ENCODE measurements at regions not wholly inside any gene's neighbourhood (a gene's known extent, or its start where the extent isn't known, plus 50 kb on each side); places are given as distances from the start of the nearest gene placed in this dataset.

GRCh38 chr4:131063878-131064277 is 1967.9 kb downstream of the C4orf33 start:
- DNase-seq (ENCODE audit: low spot score), result no peak
- ChIA-PET POLR2A (ENCODE audit: low non-redundant PET) (no interaction called here), CTCF (interaction anchor here (0.6 kb wide), 1 partner anchor 182 kb away, joined by 3 read pairs; no protein-coding TSS in a partner anchor)
- no peak for TF ChIP-seq CTCF (conservative IDR thresholded peaks at IDR 0.05; ENCODE audit: low read depth)
- H3K27ac ChIP-seq, result no peak overlapping the region

- ChIA-PET CTCF (no interaction called here), POLR2A (ENCODE audit: low non-redundant PET) (no interaction called here)
- DNase-seq (ENCODE audit: low spot score), result no peak
- TF ChIP-seq CTCF (conservative IDR thresholded peaks at IDR 0.05; ENCODE audit: low read depth), result no peak
- no peak overlapping the region for H3K27ac ChIP-seq
These were observed 1985.1 kb downstream of the C4orf33 start for GRCh38 chr4:131081069-131081468.

- TF ChIP-seq CTCF (conservative IDR thresholded peaks at IDR 0.05; ENCODE audit: low read depth), result no peak
- no peak for DNase-seq (ENCODE audit: low spot score)
- no peak overlapping the region for H3K27ac ChIP-seq
- ChIA-PET POLR2A (ENCODE audit: low non-redundant PET) (no interaction called here), CTCF (no interaction called here)
These were observed 1989.0 kb downstream of the C4orf33 start for GRCh38 chr4:131084997-131085396.

GRCh38 chr4:131091896-131092295 is 1995.9 kb downstream of the C4orf33 start:
- peak; percentile 3 for DNase-seq (ENCODE audit: low spot score)
- no peak overlapping the region for H3K27ac ChIP-seq
- CTCF ChIA-PET, result interaction anchor here (0.5 to 1.1 kb wide), 4 partner anchors 20 to 552 kb away, joined by 3 to 10 read pairs (median 3); no protein-coding TSS in a partner anchor
- peak; percentile 69 for TF ChIP-seq CTCF (conservative IDR thresholded peaks at IDR 0.05; ENCODE audit: low read depth)
- POLR2A ChIA-PET (ENCODE audit: low non-redundant PET), result no interaction called here

GRCh38 chr4:131093303-131093702 is 1997.4 kb downstream of the C4orf33 start:
- H3K27ac ChIP-seq, result no peak overlapping the region
- peak; percentile 25 for DNase-seq (ENCODE audit: low spot score)
- POLR2A ChIA-PET (ENCODE audit: low non-redundant PET), result no interaction called here
- TF ChIP-seq CTCF (conservative IDR thresholded peaks at IDR 0.05; ENCODE audit: low read depth), result no peak
- CTCF ChIA-PET, result interaction anchor here (0.6 kb wide), 2 partner anchors 69 to 76 kb away, joined by 3 read pairs; no protein-coding TSS in a partner anchor

- no peak for DNase-seq (ENCODE audit: low spot score)
- POLR2A ChIA-PET (ENCODE audit: low non-redundant PET), result no interaction called here
- CTCF ChIA-PET, result no interaction called here
- no peak for TF ChIP-seq CTCF (conservative IDR thresholded peaks at IDR 0.05; ENCODE audit: low read depth)
- no peak overlapping the region for H3K27ac ChIP-seq
These were observed 2003.0 kb downstream of the C4orf33 start for GRCh38 chr4:131098976-131099375.

GRCh38 chr4:131113273-131113672 is 2017.3 kb downstream of the C4orf33 start:
- ChIA-PET CTCF (no interaction called here), POLR2A (ENCODE audit: low non-redundant PET) (no interaction called here)
- DNase-seq (ENCODE audit: low spot score), result no peak
- H3K27ac ChIP-seq, result no peak overlapping the region
- no peak for TF ChIP-seq CTCF (conservative IDR thresholded peaks at IDR 0.05; ENCODE audit: low read depth)
